Fibroblast of pulmonary artery (primary cell): ENCODE measurements at regions not wholly inside any gene's neighbourhood (a gene's known extent, or its start where the extent isn't known, plus 50 kb on each side); places are given as distances from the start of the nearest gene placed in this dataset.

Source experiments
- DNase-seq: peaks from one replicate; pipeline ENCODE4 v3.0.0-alpha.2; 2010; ENCODE audit warnings: low read depth
- H3K4me3 ChIP-seq: replicated peaks from 2 replicates; pipeline ENCODE4 v1.5.1; 2011; ENCODE audit warnings: low read depth, mild to moderate bottlenecking, control low read depth, low read length, moderate library complexity
- TF ChIP-seq, protein P1 (sequence below): IDR thresholded peaks from 2 replicates; pipeline ENCODE4 v1.5.1; 2011; ENCODE audit warnings: mild to moderate bottlenecking, control low read depth, low read length, inconsistent platforms; ENCODE audit errors: missing control alignments

DNA sequence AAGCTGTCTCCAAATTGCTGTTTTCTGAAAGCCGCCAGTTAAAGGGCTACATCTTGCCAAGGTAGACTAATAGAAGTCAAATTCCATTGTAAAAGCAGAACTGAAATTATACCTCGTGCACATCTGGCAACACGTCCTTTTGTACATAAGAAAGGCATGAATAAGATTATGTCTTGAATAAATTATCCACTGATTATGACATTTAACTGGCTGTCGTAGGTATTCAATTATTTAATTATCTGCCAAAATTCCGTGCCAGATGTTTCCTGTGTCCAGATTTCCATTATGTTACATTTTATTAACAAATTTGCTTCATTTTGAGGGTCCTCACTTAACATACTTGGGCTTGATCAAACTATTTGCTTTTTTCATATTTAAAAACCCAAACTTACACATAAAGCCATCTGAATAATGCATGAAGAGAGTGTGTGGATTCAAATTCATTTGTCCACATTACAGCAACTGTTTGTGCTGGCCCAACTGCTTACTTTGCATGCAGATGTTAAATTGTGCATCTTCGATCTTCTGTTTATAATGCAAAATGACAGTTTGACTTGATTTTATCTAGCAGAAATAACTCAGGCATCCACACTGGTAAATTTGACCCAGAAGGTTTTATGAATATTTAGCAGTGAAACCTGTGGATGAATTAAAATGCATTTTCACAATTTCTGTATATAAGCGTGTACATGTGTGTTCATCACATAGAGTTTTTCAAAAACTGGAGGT is 701.5 kb downstream of the ZNF385D start:
- no peak for DNase-seq
- H3K4me3 ChIP-seq = no peak overlapping the region
- TF ChIP-seq, protein P1, sequence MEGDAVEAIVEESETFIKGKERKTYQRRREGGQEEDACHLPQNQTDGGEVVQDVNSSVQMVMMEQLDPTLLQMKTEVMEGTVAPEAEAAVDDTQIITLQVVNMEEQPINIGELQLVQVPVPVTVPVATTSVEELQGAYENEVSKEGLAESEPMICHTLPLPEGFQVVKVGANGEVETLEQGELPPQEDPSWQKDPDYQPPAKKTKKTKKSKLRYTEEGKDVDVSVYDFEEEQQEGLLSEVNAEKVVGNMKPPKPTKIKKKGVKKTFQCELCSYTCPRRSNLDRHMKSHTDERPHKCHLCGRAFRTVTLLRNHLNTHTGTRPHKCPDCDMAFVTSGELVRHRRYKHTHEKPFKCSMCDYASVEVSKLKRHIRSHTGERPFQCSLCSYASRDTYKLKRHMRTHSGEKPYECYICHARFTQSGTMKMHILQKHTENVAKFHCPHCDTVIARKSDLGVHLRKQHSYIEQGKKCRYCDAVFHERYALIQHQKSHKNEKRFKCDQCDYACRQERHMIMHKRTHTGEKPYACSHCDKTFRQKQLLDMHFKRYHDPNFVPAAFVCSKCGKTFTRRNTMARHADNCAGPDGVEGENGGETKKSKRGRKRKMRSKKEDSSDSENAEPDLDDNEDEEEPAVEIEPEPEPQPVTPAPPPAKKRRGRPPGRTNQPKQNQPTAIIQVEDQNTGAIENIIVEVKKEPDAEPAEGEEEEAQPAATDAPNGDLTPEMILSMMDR = no peak

DNA sequence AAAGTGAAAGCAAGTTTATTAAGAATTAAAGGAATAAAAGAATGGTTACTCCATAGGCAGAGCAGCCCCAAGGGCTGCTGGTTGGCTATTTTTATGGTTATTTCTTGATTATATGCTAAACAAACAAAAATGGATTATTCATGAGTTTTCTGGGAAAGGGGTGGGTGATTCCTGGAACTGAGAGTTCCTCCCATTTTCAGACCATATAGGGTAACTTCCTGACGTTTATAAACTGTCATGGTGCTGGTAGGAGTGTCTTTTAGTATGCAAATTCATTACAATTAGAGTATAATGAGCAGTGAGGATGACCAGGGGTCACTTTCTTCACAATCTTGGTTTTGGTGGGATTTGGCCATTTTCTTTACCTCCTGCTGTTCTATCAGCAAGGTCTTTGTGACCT is 707.9 kb downstream of the ZNF385D start:
- no peak overlapping the region for H3K4me3 ChIP-seq
- no peak for DNase-seq
- TF ChIP-seq, protein P1 = no peak

- TF ChIP-seq, protein P1 = no peak
- DNase-seq = no peak
Measured at GRCh38 chr3:21042184-21042583, 708.8 kb downstream of the ZNF385D start.

GRCh38 chr3:21041621-21042020 is 709.4 kb downstream of the ZNF385D start:
- no peak overlapping the region for H3K4me3 ChIP-seq
- TF ChIP-seq, protein P1 = no peak
- DNase-seq = peak; percentile 58

More at GRCh38 chr3:21042184-21042583, 708.8 kb downstream of the ZNF385D start:
- H3K4me3 ChIP-seq = no peak overlapping the region

DNA sequence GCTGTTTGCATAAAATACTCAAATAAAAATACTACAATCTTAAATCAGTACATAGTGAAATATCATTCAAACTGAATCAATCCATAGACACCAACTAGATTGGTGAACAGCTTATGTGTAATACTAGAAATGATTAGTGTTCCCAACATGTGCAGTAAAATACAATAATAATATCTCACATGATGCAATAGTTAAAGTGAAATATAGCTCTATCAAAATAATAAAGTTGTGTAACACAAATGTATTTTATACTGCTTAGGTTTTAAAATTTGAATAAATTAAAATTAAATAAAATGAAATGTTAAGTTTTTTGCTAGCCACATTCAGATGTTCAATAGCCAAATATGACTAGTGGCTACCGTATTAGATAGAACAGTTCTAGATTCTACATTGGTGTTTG is 714.1 kb downstream of the ZNF385D start:
- TF ChIP-seq, protein P1 = no peak
- H3K4me3 ChIP-seq = no peak overlapping the region
- no peak for DNase-seq

GRCh38 chr3:21028412-21028811 is 722.6 kb downstream of the ZNF385D start:
- no peak for DNase-seq
- TF ChIP-seq, protein P1 = no peak
- no peak overlapping the region for H3K4me3 ChIP-seq

DNA sequence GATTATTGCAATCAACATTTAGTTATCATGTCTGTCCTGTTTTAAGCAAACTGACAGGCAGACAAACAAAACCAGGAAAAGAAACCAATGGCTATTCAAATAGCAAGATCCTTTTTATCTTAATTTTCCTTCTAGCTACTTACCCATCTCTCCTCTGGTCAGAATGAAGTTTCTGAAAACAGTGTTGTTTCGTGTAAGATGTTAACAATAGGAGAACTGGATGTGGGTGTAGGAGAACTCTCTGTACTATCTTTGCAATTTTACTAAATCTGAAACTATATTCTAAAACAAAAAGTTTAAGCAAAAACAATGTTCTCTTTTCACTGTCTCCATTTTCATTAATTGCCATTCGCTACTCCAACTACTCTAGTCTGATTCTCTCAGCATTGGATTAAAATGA is 726.4 kb downstream of the ZNF385D start:
- TF ChIP-seq, protein P1 = no peak

More for the DNA sequence above, 726.4 kb downstream of the ZNF385D start:
- H3K4me3 ChIP-seq = no peak overlapping the region
- no peak for DNase-seq
